ENCODE measurements at regions not wholly inside any gene's neighbourhood (a gene's known extent, or its start where the extent isn't known, plus 50 kb on each side); places are given as distances from the start of the nearest gene placed in this dataset.

GRCh38 chr16:85333744-85334640 lies 221.7 kb upstream of the CIBAR2 start:
- intact Hi-C loops (cut with micrococcal nuclease; ENCODE audit: unreplicated experiment), result no loop called here
- H3K4me1 ChIP-seq (ENCODE audit: control insufficient read depth, insufficient read depth, low read length), result peaks cover 35% of the 10 kb centered on the region
- BruUV-seq (replicated peaks), result no TSS peak
- CTCF ChIA-PET, result interaction anchor here (0.6 to 0.8 kb wide), 2 partner anchors 30 to 219 kb away, joined by 3 read pairs; no protein-coding TSS in a partner anchor
- H3K4me3 ChIP-seq (ENCODE audit: low read depth in 2 of 2, low read length in 2 of 2), result no peak overlapping the region
- H3K27me3 ChIP-seq (ENCODE audit: control insufficient read depth, insufficient read depth, low read length), result no peaks in the 10 kb centered on the region
- POLR2A ChIA-PET, result no interaction called here
- H3K9me3 ChIP-seq (ENCODE audit: control insufficient read depth, insufficient read depth, low read depth, low read length), result no peaks in the 10 kb centered on the region
- ATAC-seq, result no peak
- TF ChIP-seq SIN3A (IDR thresholded peaks at IDR 0.05; ENCODE audit: borderline replicate concordance, insufficient read depth, low read depth, low read length), result no peak
- TF ChIP-seq CTCF (IDR thresholded peaks at IDR 0.05), result no peak
- TF ChIP-seq TCF7L2 (IDR thresholded peaks at IDR 0.05; ENCODE audit: low read depth, low read length), result no peak
- TF ChIP-seq POLR2AphosphoS5 (IDR thresholded peaks at IDR 0.05; ENCODE audit: low read depth, low read length), result no peak
- TF ChIP-seq REST (IDR thresholded peaks at IDR 0.05; ENCODE audit: insufficient read depth in 1 of 2, low read depth in 2 of 2, low read length in 1 of 2), result no peak
- no peak for DNase-seq (ENCODE audit: low read depth, low spot score)
- H3K27ac ChIP-seq (ENCODE audit: low read length), result peak overlapping the region; percentile 56
- H3K36me3 ChIP-seq (ENCODE audit: control insufficient read depth, insufficient read depth, low read length), result no peaks in the 10 kb centered on the region
- in situ Hi-C loops (cut with HindIII; ENCODE audit: low pct_unique_long_range_greater_than_20kb, low sequenced_read_pairs), result no loop called here

- intact Hi-C loops (cut with micrococcal nuclease; ENCODE audit: unreplicated experiment), result no loop called here
- no peaks in the 10 kb centered on the region for H3K27me3 ChIP-seq (ENCODE audit: control insufficient read depth, insufficient read depth, low read length)
Measured at GRCh38 chr16:85334718-85335583, 222.7 kb upstream of the CIBAR2 start.

More at GRCh38 chr16:85334718-85335583, 222.7 kb upstream of the CIBAR2 start:
- DNase-seq (ENCODE audit: low read depth, low spot score) (no peak), ATAC-seq (peak; percentile 34)
- Histone ChIP-seq H3K27ac (ENCODE audit: low read length) (peak overlapping the region; percentile 36), H3K36me3 (ENCODE audit: control insufficient read depth, insufficient read depth, low read length) (no peaks in the 10 kb centered on the region), H3K4me3 (ENCODE audit: low read depth in 2 of 2, low read length in 2 of 2) (0 out of 4 replicates have a peak overlapping the region, but pooled peaks of 1 of the 2 experiments have one; percentile 11), H3K9me3 (ENCODE audit: control insufficient read depth, insufficient read depth, low read depth, low read length) (no peaks in the 10 kb centered on the region), H3K4me1 (ENCODE audit: control insufficient read depth, insufficient read depth, low read length) (peaks cover 30% of the 10 kb centered on the region)
- ChIA-PET CTCF (interaction anchor here (0.6 to 0.8 kb wide), 2 partner anchors 30 to 220 kb away, joined by 3 read pairs; no protein-coding TSS in a partner anchor), POLR2A (no interaction called here)
- in situ Hi-C loops (cut with HindIII; ENCODE audit: low pct_unique_long_range_greater_than_20kb, low sequenced_read_pairs), result no loop called here
- TF ChIP-seq CTCF (IDR thresholded peaks at IDR 0.05) (no peak), POLR2AphosphoS5 (IDR thresholded peaks at IDR 0.05; ENCODE audit: low read depth, low read length) (no peak), SIN3A (IDR thresholded peaks at IDR 0.05; ENCODE audit: borderline replicate concordance, insufficient read depth, low read depth, low read length) (no peak), REST (IDR thresholded peaks at IDR 0.05; ENCODE audit: insufficient read depth in 1 of 2, low read depth in 2 of 2, low read length in 1 of 2) (no peak), TCF7L2 (IDR thresholded peaks at IDR 0.05; ENCODE audit: low read depth, low read length) (no peak)
- BruUV-seq (replicated peaks), result no TSS peak
